ENCODE measurements at regions not wholly inside any gene's neighbourhood (a gene's known extent, or its start where the extent isn't known, plus 50 kb on each side); places are given as distances from the start of the nearest gene placed in this dataset.

DNA sequence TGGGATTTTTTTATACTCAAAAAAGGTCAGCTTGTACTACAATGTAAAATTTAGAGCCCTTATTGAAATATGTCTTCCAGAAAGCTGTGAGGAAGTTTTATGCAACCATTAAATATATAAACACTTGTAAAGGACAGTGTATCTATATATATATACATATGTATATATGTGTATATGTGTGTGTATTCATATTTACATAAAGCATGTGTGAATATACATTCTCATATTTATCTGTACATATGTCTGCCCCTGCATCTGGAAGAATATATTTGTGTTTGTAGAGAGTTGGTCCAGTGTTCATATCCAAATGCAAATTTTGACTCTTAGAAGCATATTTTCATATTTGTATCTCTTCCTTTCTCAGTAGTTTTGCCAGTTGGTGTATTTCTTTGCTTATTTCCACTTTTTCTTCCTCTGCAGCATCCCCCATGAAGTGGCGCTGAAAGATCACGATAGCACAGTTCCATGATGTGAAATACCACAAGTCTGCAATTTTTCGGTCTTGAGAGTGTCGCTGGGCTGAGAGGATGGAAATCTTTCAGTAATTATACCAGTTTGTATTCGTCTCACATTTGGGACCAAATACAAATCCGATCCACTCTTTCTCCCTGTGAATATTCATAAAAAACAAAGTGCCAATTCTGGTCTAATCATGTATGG, 311.7 kb upstream of the DPH6 start:
- Histone ChIP-seq H4K20me1 (ENCODE audit: control insufficient read depth, insufficient read depth, low read length, poor library complexity, severe bottlenecking) (no peaks in the 10 kb centered on the region), H3K27me3 (replicated peaks in 1 of 4; ENCODE audit: control extremely low read depth in 1 of 4, control insufficient read depth in 3 of 4, insufficient read depth in 4 of 4, low read length in 3 of 4) (no peaks in the 10 kb centered on the region), H3K9ac (ENCODE audit: low read length) (no peak overlapping the region), H3K4me3 (ENCODE audit: control extremely low read depth in 1 of 5, extremely low read depth in 1 of 5, insufficient read depth in 1 of 5, low read depth in 2 of 5, low read length in 4 of 5) (no peak overlapping the region), H3K36me3 (replicated peaks in 1 of 2; ENCODE audit: control extremely low read depth in 1 of 2, control insufficient read depth in 1 of 2, extremely low read depth in 1 of 2, insufficient read depth in 2 of 2, low read length in 1 of 2) (no peaks in the 10 kb centered on the region), H2AFZ (ENCODE audit: insufficient read depth, low read depth, low read length, poor library complexity, severe bottlenecking) (no peak overlapping the region), H3K27ac (ENCODE audit: low read length in 2 of 2) (no peak overlapping the region), H3K9me3 (ENCODE audit: control extremely low read depth in 1 of 3, control insufficient read depth in 2 of 3, insufficient read depth in 1 of 3, low read length in 2 of 3) (no peaks in the 10 kb centered on the region), H3K79me2 (ENCODE audit: control insufficient read depth, insufficient read depth, low read length) (no peaks in the 10 kb centered on the region), H3K4me1 (ENCODE audit: control insufficient read depth in 2 of 2, insufficient read depth in 2 of 2, low read length in 2 of 2) (no peaks in the 10 kb centered on the region), H3K4me2 (replicated peaks; ENCODE audit: low read depth, low read length, poor library complexity, severe bottlenecking) (no peak overlapping the region)
- ChIA-PET POLR2A (no interaction called here), CTCF (interaction anchor here (0.6 kb wide), 1 partner anchor 9 kb away, joined by 3 read pairs; no protein-coding TSS in a partner anchor)
- Mint-ChIP-seq H3K4me1 (no peaks in the 10 kb centered on the region), H3K27ac (no peak overlapping the region), H3K9me3 (ENCODE audit: insufficient read depth) (peaks cover 4% of the 10 kb centered on the region), H3K27me3 (no peaks in the 10 kb centered on the region), H3K4me3 (no peak overlapping the region)
- DNase-seq, result no peak
- no peak for ATAC-seq (ENCODE audit: low read depth)
- intact Hi-C loops (cut with micrococcal nuclease), result no loop called here
- WGBS (ENCODE audit: insufficient coverage), result no CpG with 5 or more reads among the region's 6 CpGs
- TF ChIP-seq CTCF (IDR thresholded peaks at IDR 0.05), result no peak
- TF ChIP-seq EZH2 (IDR thresholded peaks at IDR 0.05; ENCODE audit: borderline replicate concordance, insufficient read depth, low read depth, low read length, poor library complexity, severe bottlenecking), result no peak

DNA sequence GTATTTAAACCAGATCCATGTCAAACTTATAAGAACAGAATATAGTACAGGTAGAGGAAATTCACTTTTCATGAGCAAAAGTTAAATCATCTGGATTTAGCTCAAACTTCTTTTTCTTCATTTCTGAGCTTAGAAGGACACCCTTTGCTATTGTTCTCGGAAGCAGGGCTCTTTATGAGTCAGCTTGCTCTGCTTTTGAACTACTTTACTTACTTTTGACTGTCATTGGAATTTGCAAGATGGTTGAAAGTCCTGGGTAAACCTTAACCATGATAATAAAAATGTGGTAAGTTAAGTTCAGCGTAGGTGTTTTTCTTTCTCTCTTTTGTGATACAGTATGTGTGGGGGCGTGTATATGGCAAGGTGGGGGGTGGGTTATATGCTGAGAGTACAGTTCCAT, 312.7 kb upstream of the DPH6 start:
- H3K27ac ChIP-seq (ENCODE audit: low read length in 2 of 2), result no peak overlapping the region
- no peaks in the 10 kb centered on the region for H4K20me1 ChIP-seq (ENCODE audit: control insufficient read depth, insufficient read depth, low read length, poor library complexity, severe bottlenecking)
- no peak overlapping the region for H3K9ac ChIP-seq (ENCODE audit: low read length)
- Mint-ChIP-seq H3K9me3 (ENCODE audit: insufficient read depth) (peaks cover 4% of the 10 kb centered on the region), H3K4me3 (no peak overlapping the region), H3K4me1 (no peaks in the 10 kb centered on the region), H3K27me3 (no peaks in the 10 kb centered on the region), H3K27ac (no peak overlapping the region)
- H3K27me3 ChIP-seq (replicated peaks in 1 of 4; ENCODE audit: control extremely low read depth in 1 of 4, control insufficient read depth in 3 of 4, insufficient read depth in 4 of 4, low read length in 3 of 4), result no peaks in the 10 kb centered on the region
- no peak for TF ChIP-seq CTCF (IDR thresholded peaks at IDR 0.05)
- H2AFZ ChIP-seq (ENCODE audit: insufficient read depth, low read depth, low read length, poor library complexity, severe bottlenecking), result no peak overlapping the region
- no peaks in the 10 kb centered on the region for H3K9me3 ChIP-seq (ENCODE audit: control extremely low read depth in 1 of 3, control insufficient read depth in 2 of 3, insufficient read depth in 1 of 3, low read length in 2 of 3)
- H3K36me3 ChIP-seq (replicated peaks in 1 of 2; ENCODE audit: control extremely low read depth in 1 of 2, control insufficient read depth in 1 of 2, extremely low read depth in 1 of 2, insufficient read depth in 2 of 2, low read length in 1 of 2), result no peaks in the 10 kb centered on the region
- no peak overlapping the region for H3K4me3 ChIP-seq (ENCODE audit: control extremely low read depth in 1 of 5, extremely low read depth in 1 of 5, insufficient read depth in 1 of 5, low read depth in 2 of 5, low read length in 4 of 5)
- DNase-seq, result no peak
- H3K4me2 ChIP-seq (replicated peaks; ENCODE audit: low read depth, low read length, poor library complexity, severe bottlenecking), result no peak overlapping the region
- intact Hi-C loops (cut with micrococcal nuclease), result no loop called here
- POLR2A ChIA-PET, result no interaction called here
- 80% methylated on average over 1 of the region's 3 CpGs for WGBS (ENCODE audit: insufficient coverage)
- no peaks in the 10 kb centered on the region for H3K79me2 ChIP-seq (ENCODE audit: control insufficient read depth, insufficient read depth, low read length)
- ATAC-seq (ENCODE audit: low read depth), result no peak
- CTCF ChIA-PET, result no interaction called here
- no peaks in the 10 kb centered on the region for H3K4me1 ChIP-seq (ENCODE audit: control insufficient read depth in 2 of 2, insufficient read depth in 2 of 2, low read length in 2 of 2)
